Ishikawa (cell line): ENCODE measurements at regions not wholly inside any gene's neighbourhood (a gene's known extent, or its start where the extent isn't known, plus 50 kb on each side); places are given as distances from the start of the nearest gene placed in this dataset.

Experiments
- EP300 ChIP-seq: IDR thresholded peaks from 2 replicates; pipeline ENCODE4 v1.6.1; 2012; ENCODE audit warnings: borderline replicate concordance
- RAD21 ChIP-seq: IDR thresholded peaks from 2 replicates; pipeline ENCODE4 v1.6.1; 2012; ENCODE audit warnings: low read depth
- TEAD4 ChIP-seq: IDR thresholded peaks from 2 replicates; pipeline ENCODE4 v1.6.1; 2012
- TF ChIP-seq, protein P1 (sequence below): IDR thresholded peaks from 2 replicates; pipeline ENCODE4 v1.6.1; 2012

DNA sequence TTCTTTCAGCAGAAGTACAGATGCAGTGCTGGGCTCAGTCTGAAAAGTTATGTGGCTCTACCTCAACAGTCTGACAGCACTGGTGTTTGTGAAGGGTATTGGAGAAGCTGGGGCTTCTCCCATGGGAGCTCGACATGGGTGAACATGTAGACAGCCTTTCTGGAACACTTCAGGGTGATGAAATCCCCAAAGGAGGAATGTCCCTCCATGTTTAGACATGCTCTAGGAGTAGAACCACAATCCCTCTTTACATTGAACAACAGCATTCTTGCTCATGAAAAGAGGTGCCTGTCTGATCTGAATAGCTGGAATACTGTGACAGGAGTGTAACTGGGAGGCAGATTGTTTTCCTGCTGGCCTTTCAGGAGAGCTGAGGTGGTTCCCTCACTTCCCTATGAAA is 53.8 kb upstream of the NAP1L2 start:
- TF ChIP-seq, protein P1, sequence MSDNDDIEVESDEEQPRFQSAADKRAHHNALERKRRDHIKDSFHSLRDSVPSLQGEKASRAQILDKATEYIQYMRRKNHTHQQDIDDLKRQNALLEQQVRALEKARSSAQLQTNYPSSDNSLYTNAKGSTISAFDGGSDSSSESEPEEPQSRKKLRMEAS: no peak
- TF ChIP-seq RAD21 (no peak), EP300 (no peak), TEAD4 (no peak)
